H1 (cell line): ENCODE measurements at regions not wholly inside any gene's neighbourhood (a gene's known extent, or its start where the extent isn't known, plus 50 kb on each side); places are given as distances from the start of the nearest gene placed in this dataset.

Experiments used
- CTCF ChIA-PET: fragments of 300-600 bp; sonication (Branson Sonifier 250); formaldehyde crosslinking; loops from one replicate; lab custom pipeline; 2021; ENCODE audit not compliant: partially characterized antibody; lab: Charles Lee
- POLR2A ChIA-PET: fragments of 300-600 bp; sonication (Branson Sonifier 250); formaldehyde crosslinking; loops from one replicate; lab custom pipeline; 2021; ENCODE audit warnings: inconsistent platforms; ENCODE audit not compliant: partially characterized antibody; lab: Charles Lee
- DNase-seq, 2 experiments: peaks; one replicate each; pipeline versions ENCODE4 v3.0.0 to v3.0.0-alpha.2; 2010 to 2022; ENCODE audit warnings: low spot score in 2 of 2, low read depth in 1 of 2, mixed read lengths in 1 of 2
- FAIRE-seq: peaks from 2 replicates; lab custom pipeline; 2011; peaks lifted over from hg19 to GRCh38; lab: Jason Lieb, UNC
- H2AFZ ChIP-seq: 2 replicates; pipeline ENCODE4 v1.8.1; 2012; ENCODE audit warnings: low read length, inconsistent platforms
- H2AK5ac ChIP-seq: 2 replicates; pipeline ENCODE4 v1.6.1; 2013; ENCODE audit warnings: low read depth, low read length
- H2BK120ac ChIP-seq: replicated peaks from 2 replicates; pipeline ENCODE3; 2013; ENCODE audit warnings: low read depth, low read length, inconsistent platforms
- H2BK12ac ChIP-seq: 2 replicates; pipeline ENCODE4 v1.6.1; 2013; ENCODE audit warnings: low read depth, low read length
- H2BK15ac ChIP-seq: 2 replicates; pipeline ENCODE4 v1.6.1; 2013; ENCODE audit warnings: low read length
- H2BK20ac ChIP-seq: 2 replicates; pipeline ENCODE4 v1.6.1; 2013; ENCODE audit warnings: low read length
- H2BK5ac ChIP-seq: 2 replicates; pipeline ENCODE4 v1.6.1; 2013; ENCODE audit warnings: low read depth, low read length
- H3K14ac ChIP-seq: 2 replicates; pipeline ENCODE4 v1.6.1; 2013; ENCODE audit warnings: inconsistent platforms; ENCODE audit not compliant: insufficient read length
- H3K18ac ChIP-seq: 2 replicates; pipeline ENCODE4 v1.6.1; 2013; ENCODE audit warnings: low read length; ENCODE audit errors: extremely low read depth
- H3K23ac ChIP-seq: 2 replicates; pipeline ENCODE4 v1.6.1; 2013; ENCODE audit warnings: inconsistent platforms; ENCODE audit not compliant: insufficient read length
- H3K23me2 ChIP-seq: 2 replicates; pipeline ENCODE4 v1.6.1; 2013; ENCODE audit warnings: low read depth, low read length
- H3K27ac ChIP-seq: 2 replicates; pipeline ENCODE4 v1.6.1; 2011; ENCODE audit warnings: low read depth, low read length, inconsistent platforms
- H3K27me3 ChIP-seq, 4 experiments: replicated peaks in 1 of 4; 1 replicate in 1 of 4; 2 replicates in 3 of 4; pipeline versions ENCODE4 v1.6.1 to v1.8.1; 2011 to 2013; ENCODE audit warnings: low read length in 3 of 4, mild to moderate bottlenecking in 3 of 4, inconsistent platforms in 2 of 4, mixed read lengths in 2 of 4, moderate library complexity in 1 of 4; ENCODE audit not compliant: control insufficient read depth in 3 of 4, insufficient read depth in 3 of 4; ENCODE audit errors: extremely low read depth in 1 of 4
- H3K36me3 ChIP-seq, 4 experiments: 2 replicates each; pipeline versions ENCODE4 v1.6.1 to v1.8.1; 2011 to 2013; ENCODE audit warnings: mild to moderate bottlenecking in 4 of 4, low read length in 3 of 4, moderate library complexity in 2 of 4, control low read depth in 1 of 4, inconsistent platforms in 1 of 4; ENCODE audit not compliant: insufficient read depth in 4 of 4, control insufficient read depth in 2 of 4
- H3K4ac ChIP-seq: replicated peaks from 2 replicates; pipeline ENCODE3; 2013; ENCODE audit warnings: low read length, low read depth, mixed read lengths, inconsistent platforms; ENCODE audit not compliant: insufficient read length
- H3K4me1 ChIP-seq, 4 experiments: replicated peaks in 1 of 4; 1 replicate in 1 of 4; 2 replicates in 3 of 4; pipeline versions ENCODE4 v1.6.1 to v1.8.1; 2011 to 2013; ENCODE audit warnings: low read length in 3 of 4, inconsistent platforms in 2 of 4, mixed read lengths in 1 of 4; ENCODE audit not compliant: insufficient read depth in 4 of 4, control insufficient read depth in 3 of 4
- H3K4me2 ChIP-seq, 2 experiments: 2 replicates each; pipeline versions ENCODE4 v1.6.1 to v1.8.1; 2011 to 2013; ENCODE audit warnings: low read depth in 2 of 2, low read length in 2 of 2, control low read depth in 1 of 2, inconsistent platforms in 1 of 2, mild to moderate bottlenecking in 1 of 2; ENCODE audit not compliant: insufficient read depth in 1 of 2
- H3K4me3 ChIP-seq, 4 experiments: fragments of 200-600, 300-600 bp in 1 of 4; sonication (generic), shearing (Covaris generic), sonication (Bioruptor Twin) in 1 of 4; 2 replicates each; pipeline versions ENCODE4 v1.5.1 to v1.8.1; 2011 to 2016; ENCODE audit warnings: low read length in 4 of 4, low read depth in 3 of 4, control low read depth in 2 of 4, inconsistent platforms in 2 of 4, mild to moderate bottlenecking in 2 of 4, mixed read lengths in 1 of 4, moderate library complexity in 1 of 4; ENCODE audit not compliant: insufficient read depth in 2 of 4; ENCODE audit errors: extremely low read depth in 1 of 4
- H3K56ac ChIP-seq: replicated peaks from 2 replicates; pipeline ENCODE3; 2013; ENCODE audit warnings: low read depth, mild to moderate bottlenecking, mixed read lengths, low read length, inconsistent platforms; ENCODE audit not compliant: insufficient read length
- H3K79me1 ChIP-seq: 2 replicates; pipeline ENCODE4 v1.6.1; 2013; ENCODE audit warnings: low read depth, low read length, control low read depth
- H3K79me2 ChIP-seq, 2 experiments: 2 replicates each; pipeline versions ENCODE4 v1.6.1 to v1.8.1; 2012 to 2013; ENCODE audit warnings: low read length in 2 of 2, mild to moderate bottlenecking in 2 of 2, inconsistent platforms in 1 of 2; ENCODE audit not compliant: insufficient read depth in 2 of 2, control insufficient read depth in 1 of 2
- H3K9ac ChIP-seq, 4 experiments: replicated peaks in 1 of 4; 1 replicate in 1 of 4; 2 replicates in 3 of 4; pipeline versions ENCODE4 v1.6.1 to v1.8.1; 2011 to 2013; ENCODE audit warnings: low read depth in 3 of 4, low read length in 3 of 4, control low read depth in 2 of 4, mild to moderate bottlenecking in 2 of 4, moderate library complexity in 2 of 4, inconsistent platforms in 1 of 4; ENCODE audit errors: extremely low read depth in 1 of 4
- H3K9me3 ChIP-seq, 2 experiments: 2 replicates each; pipeline versions ENCODE4 v1.6.1 to v1.8.1; 2012 to 2013; ENCODE audit warnings: mild to moderate bottlenecking in 2 of 2, moderate library complexity in 2 of 2, control low read depth in 1 of 2, inconsistent platforms in 1 of 2, low read depth in 1 of 2, low read length in 1 of 2, mixed read lengths in 1 of 2; ENCODE audit not compliant: insufficient read depth in 2 of 2
- H4K20me1 ChIP-seq, 2 experiments: replicated peaks in 1 of 2; 2 replicates each; pipeline versions ENCODE3 to v1.8.1; 2011 to 2013; ENCODE audit warnings: inconsistent platforms in 2 of 2, low read length in 2 of 2, mild to moderate bottlenecking in 1 of 2; ENCODE audit not compliant: insufficient read depth in 2 of 2, control insufficient read depth in 1 of 2
- H4K5ac ChIP-seq: 2 replicates; pipeline ENCODE4 v1.6.1; 2013; ENCODE audit warnings: low read length, low read depth, mixed read lengths, inconsistent platforms; ENCODE audit not compliant: insufficient read length
- H4K8ac ChIP-seq: 2 replicates; pipeline ENCODE4 v1.8.0; 2013; ENCODE audit warnings: mild to moderate bottlenecking, moderate library complexity, low read length, inconsistent platforms; ENCODE audit not compliant: insufficient read depth; ENCODE audit errors: extremely low read depth
- H4K91ac ChIP-seq: replicated peaks from 2 replicates; pipeline ENCODE3; 2013; ENCODE audit warnings: low read length, mixed read lengths, inconsistent platforms; ENCODE audit not compliant: insufficient read length
- KDM4A ChIP-seq: IDR thresholded peaks from one replicate; pipeline ENCODE4 v1.7.1; 2012; ENCODE audit warnings: low read depth, mild to moderate bottlenecking, moderate library complexity, low read length, inconsistent platforms; ENCODE audit not compliant: severe bottlenecking
- RAD21 ChIP-seq, 2 experiments: IDR thresholded peaks in 1 of 2; conservative IDR thresholded peaks in 1 of 2; 2 replicates each; pipeline ENCODE4 v1.6.1; 2011; ENCODE audit warnings: low read depth in 2 of 2, low read length in 2 of 2, improper control_type of control experiment in 1 of 2, inconsistent platforms in 1 of 2, mild to moderate bottlenecking in 1 of 2, moderate library complexity in 1 of 2
- WGBS, 2 experiments: shearing (Covaris generic) in 1 of 2; methylation state at CpG; one replicate each; pipeline versions ENCODE4 v1.1.6 to v1.1.7; 2013 to 2015; ENCODE audit warnings: low lambda C conversion rate in 2 of 2, mixed read lengths in 2 of 2, inconsistent platforms in 1 of 2, low coverage in 1 of 2, missing lambda C conversion rate in 1 of 2; ENCODE audit not compliant: insufficient replicate concordance in 2 of 2, insufficient coverage in 1 of 2, insufficient read length in 1 of 2; ENCODE audit errors: extremely low coverage in 1 of 2, missing lambda C conversion rate in 1 of 2; 5-methylcytosine and 5-hydroxymethylcytosine counted together

GRCh38 chr11:127601578-127601977, 601.0 kb upstream of the KIRREL3 start:
- Histone ChIP-seq H2AK5ac (no peak overlapping the region), H3K36me3 (no peaks in the 10 kb centered on the region), H2BK20ac (no peak overlapping the region), H4K5ac (no peak overlapping the region), H3K4me3 (no peak overlapping the region), H3K56ac (no peak overlapping the region), H4K20me1 (no peaks in the 10 kb centered on the region), H2AFZ (no peak overlapping the region), H3K4me2 (peak overlapping the region in 1 of 2 experiments; percentile 41; a peak in 1 of 4 replicates), H2BK120ac (no peak overlapping the region), H3K4ac (no peak overlapping the region), H3K79me1 (no peaks in the 10 kb centered on the region), H3K23me2 (no peaks in the 10 kb centered on the region), H3K14ac (no peak overlapping the region), H4K91ac (no peak overlapping the region), H3K27me3 (no peaks in the 10 kb centered on the region), H2BK5ac (no peak overlapping the region), H3K79me2 (no peaks in the 10 kb centered on the region), H3K27ac (no peak overlapping the region), H3K23ac (no peak overlapping the region), H3K4me1 (peaks cover 0 to 4% (median 0%) of the 10 kb centered on the region in 4 experiments; a peak in 3 of 7 replicates), H2BK15ac (no peak overlapping the region), H4K8ac (no peak overlapping the region), H3K9me3 (no peaks in the 10 kb centered on the region), H3K18ac (no peak overlapping the region), H2BK12ac (no peak overlapping the region), H3K9ac (no peak overlapping the region)
- ChIA-PET POLR2A (no interaction called here), CTCF (no interaction called here)
- TF ChIP-seq KDM4A (no peak), RAD21 (IDR thresholded peaks at IDR 0.05 in 1 of 2, conservative IDR thresholded peaks at IDR 0.05 in 1 of 2; ENCODE audit: low read depth in 2 of 2, low read length in 2 of 2) (peak in 1 of 2 experiments; percentile 33; a peak in 2 of 4 replicates)
- 41% methylated on average over 3 of the region's 3 CpGs; no CpG with 5 or more reads in 1 of the 2 experiments for WGBS, 2 experiments
- FAIRE-seq (no peak), DNase-seq (no peak)
